HCT116 (cell line): ENCODE measurements at regions not wholly inside any gene's neighbourhood (a gene's known extent, or its start where the extent isn't known, plus 50 kb on each side); places are given as distances from the start of the nearest gene placed in this dataset.

Source experiments
- ATAC-seq: fragments of 200-7000 bp; cut with Tn5 transposase; 2 replicates; pipeline ENCODE4 v1.9.1; 2020; ENCODE audit warnings: mild to moderate bottlenecking, moderate library complexity
- BruUV-seq: library from RNA; stranded (reverse); fragments of 400-500 nt; replicated peaks from 2 replicates; lab custom pipeline; 2021; lab: Mats Ljungman, UMichigan
- CTCF ChIA-PET: fragments of 300-600 bp; sonication (Branson Sonifier 250); formaldehyde crosslinking; loops from one replicate; lab custom pipeline; 2021; ENCODE audit warnings: antibody characterized with exemption; lab: Charles Lee
- POLR2A ChIA-PET: fragments of 300-600, 350-600 bp; sonication (Branson Sonifier 250); formaldehyde crosslinking; loops from one replicate; lab custom pipeline; 2021; ENCODE audit warnings: antibody characterized with exemption; lab: Charles Lee
- RAD21 ChIA-PET, 2 experiments: fragments of 300-600 bp; sonication (Branson Sonifier 250); formaldehyde crosslinking; loops; one replicate each; lab custom pipeline; 2023; ENCODE audit warnings: low total read pairs in 2 of 2; ENCODE audit not compliant: uncharacterized antibody in 2 of 2, unreplicated experiment in 2 of 2, low non-redundant PET in 1 of 2; lab: Charles Lee
- DNase-seq: peaks from one replicate; pipeline ENCODE4 v3.0.0-alpha.2; 2010; ENCODE audit warnings: low read depth, low spot score
- H2AFZ ChIP-seq: fragments of 200-600 bp; shearing (Covaris generic), sonication (generic); 2 replicates; pipeline ENCODE4 v1.6.1; 2017; ENCODE audit warnings: low read depth, mixed run types, mixed read lengths, antibody characterized with exemption, low read length; ENCODE audit not compliant: poor library complexity, severe bottlenecking
- H3K27ac ChIP-seq: 2 replicates; pipeline ENCODE4 v1.5.1; 2012; ENCODE audit warnings: low read depth, low read length
- H3K27me3 ChIP-seq: fragments of 200-600 bp; sonication (generic); 2 replicates; pipeline ENCODE4 v1.6.1; 2016; ENCODE audit warnings: mixed run types, low read length, mixed read lengths; ENCODE audit not compliant: insufficient read depth
- H3K36me3 ChIP-seq, 2 experiments: fragments of 200-500 bp in 1 of 2; fragments of 200-600 bp in 1 of 2; sonication (Bioruptor generic) in 1 of 2; sonication (generic) in 1 of 2; 2 replicates each; pipeline versions ENCODE4 v1.5.1 to v1.6.1; 2014 to 2016; ENCODE audit warnings: low read length in 2 of 2, inconsistent platforms in 1 of 2, mixed read lengths in 1 of 2, mixed run types in 1 of 2; ENCODE audit not compliant: insufficient read depth in 2 of 2, control insufficient read depth in 1 of 2
- H3K4me1 ChIP-seq, 2 experiments: fragments of 200-600 bp in 1 of 2; sonication (generic) in 1 of 2; 2 replicates each; pipeline versions ENCODE4 v1.5.1 to v1.6.1; 2012 to 2017; ENCODE audit warnings: low read length in 2 of 2, inconsistent platforms in 1 of 2, mild to moderate bottlenecking in 1 of 2, mixed read lengths in 1 of 2, mixed run types in 1 of 2, moderate library complexity in 1 of 2; ENCODE audit not compliant: insufficient read depth in 2 of 2, control insufficient read depth in 1 of 2
- H3K4me2 ChIP-seq: fragments of 200-600 bp; sonication (generic); 2 replicates; pipeline ENCODE4 v1.6.1; 2017; ENCODE audit warnings: mixed run types, low read length, mixed read lengths
- H3K4me3 ChIP-seq, 2 experiments: fragments of 200-600 bp in 1 of 2; sonication (generic) in 1 of 2; replicated peaks in 1 of 2; 2 replicates each; pipeline ENCODE4 v1.5.1; 2011 to 2016; ENCODE audit warnings: low read length in 2 of 2, control low read depth in 1 of 2, low read depth in 1 of 2, mild to moderate bottlenecking in 1 of 2, mixed read lengths in 1 of 2, mixed run types in 1 of 2
- H3K79me2 ChIP-seq: fragments of 200-600 bp; sonication (generic); 2 replicates; pipeline ENCODE4 v1.6.1; 2017; ENCODE audit warnings: mild to moderate bottlenecking, mixed run types, low read length, moderate library complexity, mixed read lengths; ENCODE audit not compliant: insufficient read depth
- H3K9ac ChIP-seq: fragments of 200-600 bp; sonication (generic); 2 replicates; pipeline ENCODE4 v1.6.1; 2016; ENCODE audit warnings: low read length, mixed read lengths
- H3K9me2 ChIP-seq: fragments of 200-600 bp; sonication (generic), shearing (Covaris generic); 2 replicates; pipeline ENCODE4 v1.6.1; 2017; ENCODE audit warnings: mixed run types, mild to moderate bottlenecking, moderate library complexity; ENCODE audit not compliant: insufficient read depth
- H3K9me3 ChIP-seq, 2 experiments: fragments of 200-500 bp in 1 of 2; fragments of 200-600 bp in 1 of 2; sonication (Bioruptor generic) in 1 of 2; sonication (generic) in 1 of 2; 2 replicates each; pipeline ENCODE4 v1.6.1; 2014 to 2017; ENCODE audit warnings: low read length in 2 of 2, mixed read lengths in 2 of 2, inconsistent platforms in 1 of 2, low read depth in 1 of 2, mild to moderate bottlenecking in 1 of 2, mixed run types in 1 of 2, moderate library complexity in 1 of 2; ENCODE audit not compliant: control insufficient read depth in 1 of 2, insufficient read depth in 1 of 2
- H4K20me1 ChIP-seq: fragments of 200-600 bp; sonication (generic), shearing (Covaris generic); 2 replicates; pipeline ENCODE4 v1.6.1; 2017; ENCODE audit warnings: mixed run types, mild to moderate bottlenecking, moderate library complexity; ENCODE audit not compliant: insufficient read depth
- FOSL1 ChIP-seq: IDR thresholded peaks from 2 replicates; pipeline ENCODE4 v1.6.1; 2012; ENCODE audit warnings: low read depth
- MAX ChIP-seq: IDR thresholded peaks from 2 replicates; pipeline ENCODE4 v1.6.1; 2012
- ZFX ChIP-seq: fragments of 450-650 bp; IDR thresholded peaks from 2 replicates; pipeline ENCODE4 v1.6.1; 2017
- ZNF274 ChIP-seq: fragments of 200-500 bp; sonication (Bioruptor generic); IDR thresholded peaks from 2 replicates; pipeline ENCODE4 v1.6.1; 2014; ENCODE audit warnings: mild to moderate bottlenecking, low read depth, low read length, inconsistent platforms
- intact Hi-C: fragments of 100-400 bp; cut with micrococcal nuclease; formaldehyde crosslinking; loops from 2 replicates; pipeline ENCODE4 v1.10.0; 2022
- TF ChIP-seq, protein P1 (sequence below): IDR thresholded peaks from 2 replicates; pipeline ENCODE4 v1.6.1; 2012; ENCODE audit warnings: low read depth

GRCh38 chr11:64501500-64502427 is 54.0 kb upstream of the SLC22A11 start:
- intact Hi-C loops: no loop called here
- Histone ChIP-seq H3K9me2 (no peaks in the 10 kb centered on the region), H4K20me1 (no peaks in the 10 kb centered on the region), H3K9ac (no peak overlapping the region), H3K4me1 (no peaks in the 10 kb centered on the region), H3K9me3 (no peaks in the 10 kb centered on the region; a peak in 2 of 4 replicates), H3K36me3 (no peaks in the 10 kb centered on the region), H3K79me2 (no peaks in the 10 kb centered on the region), H2AFZ (no peak overlapping the region), H3K4me3 (no peak overlapping the region), H3K27me3 (peaks cover 7% of the 10 kb centered on the region; the same call in 1 of the 2 replicates), H3K27ac (no peak overlapping the region), H3K4me2 (no peak overlapping the region)
- ChIA-PET POLR2A (no interaction called here), CTCF (no interaction called here), RAD21 (no interaction called here)
- TF ChIP-seq FOSL1 (no peak), ZFX (no peak), MAX (no peak), ZNF274 (no peak)
- TF ChIP-seq, protein P1, sequence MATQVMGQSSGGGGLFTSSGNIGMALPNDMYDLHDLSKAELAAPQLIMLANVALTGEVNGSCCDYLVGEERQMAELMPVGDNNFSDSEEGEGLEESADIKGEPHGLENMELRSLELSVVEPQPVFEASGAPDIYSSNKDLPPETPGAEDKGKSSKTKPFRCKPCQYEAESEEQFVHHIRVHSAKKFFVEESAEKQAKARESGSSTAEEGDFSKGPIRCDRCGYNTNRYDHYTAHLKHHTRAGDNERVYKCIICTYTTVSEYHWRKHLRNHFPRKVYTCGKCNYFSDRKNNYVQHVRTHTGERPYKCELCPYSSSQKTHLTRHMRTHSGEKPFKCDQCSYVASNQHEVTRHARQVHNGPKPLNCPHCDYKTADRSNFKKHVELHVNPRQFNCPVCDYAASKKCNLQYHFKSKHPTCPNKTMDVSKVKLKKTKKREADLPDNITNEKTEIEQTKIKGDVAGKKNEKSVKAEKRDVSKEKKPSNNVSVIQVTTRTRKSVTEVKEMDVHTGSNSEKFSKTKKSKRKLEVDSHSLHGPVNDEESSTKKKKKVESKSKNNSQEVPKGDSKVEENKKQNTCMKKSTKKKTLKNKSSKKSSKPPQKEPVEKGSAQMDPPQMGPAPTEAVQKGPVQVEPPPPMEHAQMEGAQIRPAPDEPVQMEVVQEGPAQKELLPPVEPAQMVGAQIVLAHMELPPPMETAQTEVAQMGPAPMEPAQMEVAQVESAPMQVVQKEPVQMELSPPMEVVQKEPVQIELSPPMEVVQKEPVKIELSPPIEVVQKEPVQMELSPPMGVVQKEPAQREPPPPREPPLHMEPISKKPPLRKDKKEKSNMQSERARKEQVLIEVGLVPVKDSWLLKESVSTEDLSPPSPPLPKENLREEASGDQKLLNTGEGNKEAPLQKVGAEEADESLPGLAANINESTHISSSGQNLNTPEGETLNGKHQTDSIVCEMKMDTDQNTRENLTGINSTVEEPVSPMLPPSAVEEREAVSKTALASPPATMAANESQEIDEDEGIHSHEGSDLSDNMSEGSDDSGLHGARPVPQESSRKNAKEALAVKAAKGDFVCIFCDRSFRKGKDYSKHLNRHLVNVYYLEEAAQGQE: no peak
- DNase-seq (no peak), ATAC-seq (no peak)
- no TSS peak for BruUV-seq
